ENCODE measurements at regions not wholly inside any gene's neighbourhood (a gene's known extent, or its start where the extent isn't known, plus 50 kb on each side); places are given as distances from the start of the nearest gene placed in this dataset.
"Not testable (repeated sequence)": the region's sequence is repeated elsewhere in the genome, so short reads cannot be mapped to it uniquely, and the experiment has no call there.

DNA sequence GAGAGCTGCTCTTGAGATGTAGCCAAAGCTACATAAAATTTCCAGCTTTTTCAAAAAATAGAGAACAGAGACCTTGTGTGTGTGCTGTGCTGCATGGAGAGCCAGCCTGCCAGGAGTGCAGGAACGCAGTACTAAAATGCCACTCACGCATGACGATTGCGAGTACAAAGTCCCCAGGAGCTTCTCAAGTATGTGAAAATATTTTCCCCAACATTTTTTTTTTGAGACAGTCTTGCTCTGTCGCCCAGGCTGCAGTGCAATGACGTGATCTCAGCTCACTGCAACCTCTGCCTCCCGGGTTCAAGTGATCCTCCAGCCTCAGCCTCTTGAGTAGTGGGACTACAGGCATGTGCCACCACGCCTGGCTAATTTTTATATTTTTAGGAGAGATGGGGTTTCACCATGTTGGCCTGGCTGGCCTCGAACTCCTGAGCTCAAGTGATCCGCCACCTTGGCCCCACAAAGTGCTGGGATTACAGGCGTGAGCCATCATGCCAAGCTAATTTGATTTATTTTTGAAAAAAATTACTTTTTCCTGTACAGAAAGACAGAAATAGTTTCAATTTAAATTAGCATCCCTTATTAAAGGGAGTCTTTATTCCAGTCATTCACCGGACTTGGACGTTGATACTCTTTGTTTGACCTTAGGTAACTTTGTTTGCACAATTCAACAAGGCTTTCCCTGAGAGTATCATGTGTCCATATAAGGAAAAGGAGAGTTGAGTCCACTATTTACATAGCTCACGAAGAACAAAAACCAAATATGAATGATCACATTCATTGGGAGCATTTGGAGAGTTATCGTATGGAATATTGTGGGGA, 57.9 kb upstream of the GPR31 start:
- CTCF ChIA-PET, result interaction anchor here (0.6 kb wide), 1 partner anchor 136 kb away, joined by 5 read pairs; no protein-coding TSS in a partner anchor
- H3K36me3 Mint-ChIP-seq; ATAC-seq; H3K27ac Mint-ChIP-seq; H3K4me3 Mint-ChIP-seq; DNase-seq (ENCODE audit: low spot score); H3K9me3 Mint-ChIP-seq; POLR2A ChIA-PET: not testable (repeated sequence)
- H3K27me3 Mint-ChIP-seq (ENCODE audit: low read depth), result peaks cover 24% of the 10 kb centered on the region
- H3K4me1 Mint-ChIP-seq, result peaks cover 10% of the 10 kb centered on the region

DNA sequence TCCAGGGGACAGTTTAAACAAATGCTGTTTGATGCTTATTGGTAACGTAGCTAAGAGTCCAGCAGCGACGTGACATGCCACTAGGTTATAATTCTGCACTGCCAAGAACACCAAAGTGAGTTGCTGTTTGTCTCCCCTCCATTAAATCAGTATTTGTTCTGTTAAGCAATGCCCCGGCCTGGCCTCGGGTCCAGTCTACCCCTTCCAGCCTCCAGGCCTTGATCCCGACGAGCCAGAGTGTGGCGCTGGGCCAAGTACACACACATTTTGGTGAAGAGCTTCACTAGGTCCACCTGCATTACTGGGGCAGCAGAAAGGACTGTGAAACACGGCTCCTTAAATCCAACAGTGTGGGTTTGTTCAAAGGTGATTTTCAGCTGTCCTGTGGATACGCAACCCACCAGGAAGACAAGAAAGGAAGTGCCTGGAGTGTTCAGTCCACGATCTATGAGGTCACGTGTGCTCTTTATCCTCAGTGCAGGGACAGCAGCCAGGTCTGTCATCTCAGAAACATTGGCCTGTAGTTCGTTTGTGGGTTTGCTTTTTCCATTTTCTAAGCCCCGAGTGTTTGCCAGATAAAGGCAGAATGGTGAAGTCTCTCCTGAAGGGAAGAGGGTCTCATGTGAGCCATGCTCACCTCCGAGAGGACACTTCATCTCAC, 58.7 kb upstream of the GPR31 start:
- Mint-ChIP-seq H3K27me3 (ENCODE audit: low read depth) (peaks cover 24% of the 10 kb centered on the region), H3K4me1 (peaks cover 12% of the 10 kb centered on the region)
- 0 out of 2 replicates have a peak, but pooled peaks have one; percentile 36 for TF ChIP-seq GABPB1 (CRISPR knock-in tag; IDR thresholded peaks at IDR 0.05)
- CTCF ChIA-PET; POLR2A ChIA-PET; ATAC-seq; H3K36me3 Mint-ChIP-seq; H3K4me3 Mint-ChIP-seq; H3K9me3 Mint-ChIP-seq; DNase-seq (ENCODE audit: low spot score); H3K27ac Mint-ChIP-seq: not testable (repeated sequence)

DNA sequence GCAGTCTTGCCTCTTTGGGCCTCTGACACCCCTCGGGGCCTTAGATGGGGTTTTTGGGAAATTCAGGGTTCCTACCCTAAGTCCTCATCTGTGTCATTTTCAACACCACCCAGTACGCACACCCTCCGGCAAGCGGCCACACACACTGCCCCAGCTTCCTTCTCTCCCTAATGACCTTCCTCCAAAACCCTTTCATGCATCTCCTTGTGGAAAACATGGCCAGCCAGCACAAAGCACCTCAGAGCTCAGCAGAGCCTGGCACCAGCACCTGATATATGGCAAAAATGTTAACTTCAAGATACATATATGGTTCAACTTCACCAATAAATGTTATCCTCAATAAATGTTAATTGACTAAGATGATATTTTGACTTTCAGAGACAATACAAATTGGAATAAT, 59.3 kb upstream of the GPR31 start:
- H3K27me3 Mint-ChIP-seq (ENCODE audit: low read depth), result peaks cover 24% of the 10 kb centered on the region
- ATAC-seq; H3K27ac Mint-ChIP-seq; H3K36me3 Mint-ChIP-seq; H3K4me3 Mint-ChIP-seq; POLR2A ChIA-PET; DNase-seq (ENCODE audit: low spot score); H3K9me3 Mint-ChIP-seq: not testable (repeated sequence)
- H3K4me1 Mint-ChIP-seq, result peaks cover 17% of the 10 kb centered on the region
- CTCF ChIA-PET, result interaction anchor here (2.1 kb wide), 1 partner anchor 134 kb away, joined by 6 read pairs; no protein-coding TSS in a partner anchor

DNA sequence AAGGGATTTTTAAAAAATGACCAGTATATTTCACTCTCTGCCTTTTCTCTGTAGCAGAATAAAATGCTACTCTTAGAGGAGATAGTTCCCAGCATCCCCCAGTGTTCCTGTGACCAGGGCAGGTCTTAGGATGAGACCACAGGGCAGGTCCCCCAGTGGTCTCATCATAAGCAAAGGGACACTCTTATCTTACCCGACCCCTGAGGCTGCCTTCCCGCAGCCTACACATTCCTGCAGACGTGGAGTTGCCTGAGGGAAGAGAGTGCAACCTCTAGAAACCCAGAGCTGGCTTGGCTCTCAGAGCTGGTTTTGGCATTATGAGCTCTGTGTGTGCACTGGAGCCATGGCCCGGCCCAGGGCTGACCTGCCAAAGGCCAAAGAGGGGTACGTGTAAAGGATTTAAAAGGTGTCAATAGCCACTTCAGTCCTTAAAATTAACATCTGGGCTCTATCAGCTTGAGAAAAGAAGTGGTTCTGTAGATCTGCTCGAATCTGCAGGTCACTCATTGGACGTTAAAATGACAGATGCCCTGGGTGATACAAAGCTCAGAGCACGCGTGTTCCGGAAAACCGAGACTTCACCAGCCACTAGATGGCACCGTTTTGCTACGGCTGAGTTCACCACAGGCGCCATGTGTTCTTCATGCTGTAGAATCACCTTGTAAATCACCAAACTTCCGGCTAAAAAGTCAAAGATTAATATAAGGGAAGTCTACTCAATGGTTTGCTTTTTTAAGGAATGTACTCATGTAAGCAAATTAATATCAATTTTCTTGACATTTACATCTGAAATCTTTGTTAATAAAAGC, 60.4 kb upstream of the GPR31 start:
- H3K27me3 Mint-ChIP-seq (ENCODE audit: low read depth), result peaks cover 24% of the 10 kb centered on the region
- H3K4me1 Mint-ChIP-seq, result peaks cover 24% of the 10 kb centered on the region
- H3K4me3 Mint-ChIP-seq; H3K9me3 Mint-ChIP-seq; H3K36me3 Mint-ChIP-seq; DNase-seq (ENCODE audit: low spot score); POLR2A ChIA-PET; H3K27ac Mint-ChIP-seq: not testable (repeated sequence)
- CTCF ChIA-PET, result interaction anchor here (1.2 to 2.6 kb wide), 6 partner anchors 12 to 133 kb away, joined by 3 to 8 read pairs (median 6); no protein-coding TSS in a partner anchor
- peak; percentile 38 for ATAC-seq

DNA sequence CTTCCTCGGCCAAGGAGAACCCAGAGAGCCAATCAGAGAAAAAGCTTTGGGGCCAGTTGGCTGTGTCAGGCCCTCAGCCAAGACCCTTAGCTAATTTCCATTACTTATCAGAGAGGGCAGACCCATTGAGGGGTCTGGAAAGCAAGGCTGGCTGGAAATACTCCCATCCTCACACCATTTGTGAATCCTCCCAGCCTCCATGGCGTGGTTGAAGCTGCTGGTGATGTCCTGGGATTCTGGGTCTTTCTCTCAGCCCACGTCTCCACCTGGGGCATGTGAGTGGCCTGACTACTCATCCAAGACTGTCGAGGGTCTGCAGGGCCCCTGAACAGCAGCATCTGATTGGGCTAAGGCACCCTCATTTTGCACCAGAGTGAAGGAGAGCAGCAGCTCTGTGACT, 61.3 kb upstream of the GPR31 start:
- H3K9me3 Mint-ChIP-seq; H3K4me3 Mint-ChIP-seq; H3K36me3 Mint-ChIP-seq; POLR2A ChIA-PET; ATAC-seq; H3K27ac Mint-ChIP-seq; DNase-seq (ENCODE audit: low spot score): not testable (repeated sequence)
- Mint-ChIP-seq H3K4me1 (peaks cover 33% of the 10 kb centered on the region), H3K27me3 (ENCODE audit: low read depth) (peaks cover 24% of the 10 kb centered on the region)
- CTCF ChIA-PET, result interaction anchor here (1.1 to 2.6 kb wide), 8 partner anchors 11 to 132 kb away, joined by 3 to 8 read pairs (median 5); no protein-coding TSS in a partner anchor

DNA sequence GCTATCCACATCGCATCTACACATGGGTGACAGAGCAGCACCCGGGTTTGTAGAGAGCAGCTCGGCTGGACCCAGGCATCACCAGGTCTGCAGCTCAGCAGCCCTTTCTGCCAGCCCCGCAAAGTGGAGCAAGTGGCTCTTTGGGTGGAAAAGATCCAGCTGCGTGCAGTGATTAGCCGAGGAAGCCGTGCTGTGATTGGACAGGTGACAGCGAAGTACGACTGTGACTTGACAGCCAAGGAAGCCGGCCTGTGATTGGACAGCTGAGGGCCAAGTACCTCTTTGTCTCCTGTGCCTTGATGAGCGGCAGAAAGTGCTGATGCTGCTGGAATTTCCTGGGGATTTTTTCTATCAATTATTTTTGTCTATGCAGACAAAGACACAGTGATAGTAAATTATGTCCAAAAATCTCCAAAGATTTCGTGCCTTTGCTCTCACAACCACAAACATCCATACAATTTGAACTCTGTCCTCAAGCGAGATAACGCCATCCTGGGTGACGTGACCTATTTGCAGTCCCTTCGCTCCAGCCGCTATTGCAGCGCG, 62.3 kb upstream of the GPR31 start:
- Mint-ChIP-seq H3K4me1 (peaks cover 43% of the 10 kb centered on the region), H3K9me3 (peaks cover 3% of the 10 kb centered on the region; the same call in 1 of the 2 replicates), H3K27me3 (ENCODE audit: low read depth) (peaks cover 24% of the 10 kb centered on the region), H3K27ac (no peak overlapping the region), H3K4me3 (no peak overlapping the region), H3K36me3 (no peaks in the 10 kb centered on the region)
- CTCF ChIA-PET, result interaction anchor here (1.1 to 2.6 kb wide), 3 partner anchors 67 to 83 kb away, joined by 4 to 8 read pairs (median 5); no protein-coding TSS in a partner anchor
- POLR2A ChIA-PET, result no interaction called here
- DNase-seq (ENCODE audit: low spot score) (no peak), ATAC-seq (no peak)
- TF ChIP-seq FOXJ3 (CRISPR knock-in tag; IDR thresholded peaks at IDR 0.05; ENCODE audit: borderline replicate concordance) (no peak), ZNF416 (CRISPR knock-in tag; IDR thresholded peaks at IDR 0.05) (no peak), FOXK1 (CRISPR knock-in tag; IDR thresholded peaks at IDR 0.05) (no peak)
- TF ChIP-seq, protein P1, sequence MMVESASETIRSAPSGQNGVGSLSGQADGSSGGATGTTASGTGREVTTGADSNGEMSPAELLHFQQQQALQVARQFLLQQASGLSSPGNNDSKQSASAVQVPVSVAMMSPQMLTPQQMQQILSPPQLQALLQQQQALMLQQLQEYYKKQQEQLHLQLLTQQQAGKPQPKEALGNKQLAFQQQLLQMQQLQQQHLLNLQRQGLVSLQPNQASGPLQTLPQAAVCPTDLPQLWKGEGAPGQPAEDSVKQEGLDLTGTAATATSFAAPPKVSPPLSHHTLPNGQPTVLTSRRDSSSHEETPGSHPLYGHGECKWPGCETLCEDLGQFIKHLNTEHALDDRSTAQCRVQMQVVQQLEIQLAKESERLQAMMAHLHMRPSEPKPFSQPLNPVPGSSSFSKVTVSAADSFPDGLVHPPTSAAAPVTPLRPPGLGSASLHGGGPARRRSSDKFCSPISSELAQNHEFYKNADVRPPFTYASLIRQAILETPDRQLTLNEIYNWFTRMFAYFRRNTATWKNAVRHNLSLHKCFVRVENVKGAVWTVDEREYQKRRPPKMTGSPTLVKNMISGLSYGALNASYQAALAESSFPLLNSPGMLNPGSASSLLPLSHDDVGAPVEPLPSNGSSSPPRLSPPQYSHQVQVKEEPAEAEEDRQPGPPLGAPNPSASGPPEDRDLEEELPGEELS (CRISPR knock-in tag; IDR thresholded peaks at IDR 0.05), result no peak
- TF ChIP-seq, protein P2, sequence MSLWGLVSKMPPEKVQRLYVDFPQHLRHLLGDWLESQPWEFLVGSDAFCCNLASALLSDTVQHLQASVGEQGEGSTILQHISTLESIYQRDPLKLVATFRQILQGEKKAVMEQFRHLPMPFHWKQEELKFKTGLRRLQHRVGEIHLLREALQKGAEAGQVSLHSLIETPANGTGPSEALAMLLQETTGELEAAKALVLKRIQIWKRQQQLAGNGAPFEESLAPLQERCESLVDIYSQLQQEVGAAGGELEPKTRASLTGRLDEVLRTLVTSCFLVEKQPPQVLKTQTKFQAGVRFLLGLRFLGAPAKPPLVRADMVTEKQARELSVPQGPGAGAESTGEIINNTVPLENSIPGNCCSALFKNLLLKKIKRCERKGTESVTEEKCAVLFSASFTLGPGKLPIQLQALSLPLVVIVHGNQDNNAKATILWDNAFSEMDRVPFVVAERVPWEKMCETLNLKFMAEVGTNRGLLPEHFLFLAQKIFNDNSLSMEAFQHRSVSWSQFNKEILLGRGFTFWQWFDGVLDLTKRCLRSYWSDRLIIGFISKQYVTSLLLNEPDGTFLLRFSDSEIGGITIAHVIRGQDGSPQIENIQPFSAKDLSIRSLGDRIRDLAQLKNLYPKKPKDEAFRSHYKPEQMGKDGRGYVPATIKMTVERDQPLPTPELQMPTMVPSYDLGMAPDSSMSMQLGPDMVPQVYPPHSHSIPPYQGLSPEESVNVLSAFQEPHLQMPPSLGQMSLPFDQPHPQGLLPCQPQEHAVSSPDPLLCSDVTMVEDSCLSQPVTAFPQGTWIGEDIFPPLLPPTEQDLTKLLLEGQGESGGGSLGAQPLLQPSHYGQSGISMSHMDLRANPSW (CRISPR knock-in tag; conservative IDR thresholded peaks at IDR 0.05; ENCODE audit: low read depth), result no peak
